Activated B cell treated with CpG ODN at 0.5 μM for 24 hours (primary cell): ENCODE measurements at regions not wholly inside any gene's neighbourhood (a gene's known extent, or its start where the extent isn't known, plus 50 kb on each side); places are given as distances from the start of the nearest gene placed in this dataset.

Experiments used
- ATAC-seq: fragments of 200-7000 bp; cut with Tn5 transposase; one replicate; pipeline ENCODE4 v1.10.0; 2021; ENCODE audit warnings: low read depth, mild to moderate bottlenecking, moderate library complexity
- CTCF ChIA-PET: fragments of 350-600 bp; sonication (Branson Sonifier 250); formaldehyde crosslinking; loops from one replicate; lab custom pipeline; 2021; ENCODE audit warnings: antibody characterized with exemption; lab: Charles Lee
- POLR2A ChIA-PET: fragments of 350-600 bp; sonication (Branson Sonifier 250); formaldehyde crosslinking; loops from one replicate; lab custom pipeline; 2021; ENCODE audit warnings: antibody characterized with exemption; lab: Charles Lee
- DNase-seq: peaks from one replicate; pipeline ENCODE4 v3.0.0; 2022
- H3K27ac Mint-ChIP-seq: one replicate; pipeline ENCODE4 v1.8.0; 2020; ENCODE audit warnings: mixed read lengths
- H3K27me3 Mint-ChIP-seq: one replicate; pipeline ENCODE4 v1.8.0; 2021; ENCODE audit warnings: mixed read lengths
- H3K36me3 Mint-ChIP-seq: one replicate; pipeline ENCODE4 v1.8.0; 2021; ENCODE audit warnings: low read depth, mixed read lengths
- H3K4me1 Mint-ChIP-seq: one replicate; pipeline ENCODE4 v1.8.0; 2021; ENCODE audit warnings: mixed read lengths
- H3K4me3 Mint-ChIP-seq: one replicate; pipeline ENCODE4 v1.8.0; 2020; ENCODE audit warnings: mild to moderate bottlenecking, mixed read lengths
- H3K9me3 Mint-ChIP-seq: one replicate; pipeline ENCODE4 v1.8.0; 2020; ENCODE audit warnings: mixed read lengths
- CTCF ChIP-seq: fragments of 200-600 bp; IDR thresholded peaks from one replicate; pipeline ENCODE4 v1.8.0; 2022; ENCODE audit warnings: antibody characterized with exemption, mild to moderate bottlenecking
- intact Hi-C: fragments of 100-400 bp; cut with micrococcal nuclease; formaldehyde crosslinking; loops from one replicate; pipeline ENCODE4 v1.15.1; 2024

- Mint-ChIP-seq H3K4me1 (no peaks in the 10 kb centered on the region), H3K9me3 (no peaks in the 10 kb centered on the region), H3K27ac (no peak overlapping the region), H3K27me3 (no peaks in the 10 kb centered on the region), H3K36me3 (no peaks in the 10 kb centered on the region), H3K4me3 (no peak overlapping the region)
- DNase-seq (no peak), ATAC-seq (no peak)
- intact Hi-C loops, result no loop called here
- no peak for TF ChIP-seq CTCF
- CTCF ChIA-PET, result no interaction called here
- POLR2A ChIA-PET, result no interaction called here
These were observed 124.2 kb upstream of the MKLN1 start for GRCh38 chr7:131203291-131203976.

- DNase-seq (no peak), ATAC-seq (no peak)
- TF ChIP-seq CTCF, result no peak
- Mint-ChIP-seq H3K4me3 (no peak overlapping the region), H3K27me3 (no peaks in the 10 kb centered on the region), H3K9me3 (no peaks in the 10 kb centered on the region), H3K36me3 (no peaks in the 10 kb centered on the region), H3K4me1 (no peaks in the 10 kb centered on the region), H3K27ac (no peak overlapping the region)
- ChIA-PET CTCF (no interaction called here), POLR2A (no interaction called here)
- intact Hi-C loops, result no loop called here
These were observed 118.9 kb upstream of the MKLN1 start for GRCh38 chr7:131208777-131209176.

GRCh38 chr7:131210618-131211017 is 117.1 kb upstream of the MKLN1 start:
- TF ChIP-seq CTCF, result no peak
- Mint-ChIP-seq H3K4me1 (no peaks in the 10 kb centered on the region), H3K27ac (no peak overlapping the region), H3K36me3 (no peaks in the 10 kb centered on the region), H3K27me3 (no peaks in the 10 kb centered on the region), H3K4me3 (no peak overlapping the region), H3K9me3 (no peaks in the 10 kb centered on the region)
- ChIA-PET POLR2A (no interaction called here), CTCF (no interaction called here)
- ATAC-seq (no peak), DNase-seq (no peak)
- intact Hi-C loops, result no loop called here

GRCh38 chr7:131211500-131211899 is 116.2 kb upstream of the MKLN1 start:
- ChIA-PET POLR2A (no interaction called here), CTCF (no interaction called here)
- no peaks in the 10 kb centered on the region for H3K9me3 Mint-ChIP-seq
- ATAC-seq (no peak), DNase-seq (no peak)
- no peak for TF ChIP-seq CTCF
- H3K4me3 Mint-ChIP-seq, result no peak overlapping the region
- no peaks in the 10 kb centered on the region for H3K36me3 Mint-ChIP-seq
- intact Hi-C loops, result no loop called here
- no peaks in the 10 kb centered on the region for H3K27me3 Mint-ChIP-seq
- H3K4me1 Mint-ChIP-seq, result no peaks in the 10 kb centered on the region
- no peak overlapping the region for H3K27ac Mint-ChIP-seq

- CTCF ChIA-PET, result no interaction called here
These were observed 115.6 kb upstream of the MKLN1 start for GRCh38 chr7:131212114-131212513.

More at GRCh38 chr7:131212114-131212513, 115.6 kb upstream of the MKLN1 start:
- H3K36me3 Mint-ChIP-seq, result no peaks in the 10 kb centered on the region
- no peak for ATAC-seq
- no peak for DNase-seq
- H3K4me3 Mint-ChIP-seq, result no peak overlapping the region
- H3K27me3 Mint-ChIP-seq, result no peaks in the 10 kb centered on the region
- no peaks in the 10 kb centered on the region for H3K4me1 Mint-ChIP-seq
- H3K9me3 Mint-ChIP-seq, result no peaks in the 10 kb centered on the region
- intact Hi-C loops, result no loop called here
- POLR2A ChIA-PET, result no interaction called here
- no peak overlapping the region for H3K27ac Mint-ChIP-seq
- no peak for TF ChIP-seq CTCF
